HFF-Myc (cell line): ENCODE measurements at regions not wholly inside any gene's neighbourhood (a gene's known extent, or its start where the extent isn't known, plus 50 kb on each side); places are given as distances from the start of the nearest gene placed in this dataset.
"Not testable (repeated sequence)": the region's sequence is repeated elsewhere in the genome, so short reads cannot be mapped to it uniquely, and the experiment has no call there.

Source experiments
- DNase-seq: peaks from one replicate; pipeline ENCODE4 v3.0.0-alpha.2; 2011; ENCODE audit warnings: low read depth; ENCODE audit errors: extremely low read depth
- H3K4me3 ChIP-seq: replicated peaks from 2 replicates; pipeline ENCODE4 v1.5.1; 2011; ENCODE audit warnings: low read depth, mild to moderate bottlenecking, control low read depth, low read length
- CTCF ChIP-seq: IDR thresholded peaks from 2 replicates; pipeline ENCODE4 v1.5.1; 2012; ENCODE audit warnings: mild to moderate bottlenecking, low read depth, low read length, control low read depth; ENCODE audit errors: missing control alignments

GRCh38 chr18:72999971-73000607 is 132.3 kb upstream of the NETO1 start:
- no peak for DNase-seq
- no peak for TF ChIP-seq CTCF
- H3K4me3 ChIP-seq: no peak overlapping the region

GRCh38 chr18:72995558-72995957 is 127.8 kb upstream of the NETO1 start:
- DNase-seq: no peak
- H3K4me3 ChIP-seq: no peak overlapping the region
- TF ChIP-seq CTCF: no peak

GRCh38 chr18:72993250-72993649 is 125.5 kb upstream of the NETO1 start:
- TF ChIP-seq CTCF: no peak
- H3K4me3 ChIP-seq: no peak overlapping the region
- DNase-seq: no peak

- no peak for TF ChIP-seq CTCF
- DNase-seq: no peak
- H3K4me3 ChIP-seq: no peak overlapping the region
These were observed 123.6 kb upstream of the NETO1 start for GRCh38 chr18:72991379-72991778.

GRCh38 chr18:72987570-72987969 is 119.8 kb upstream of the NETO1 start:
- DNase-seq, H3K4me3 ChIP-seq: not testable (repeated sequence)

GRCh38 chr18:72986103-72986502 is 118.3 kb upstream of the NETO1 start:
- no peak for TF ChIP-seq CTCF
- no peak overlapping the region for H3K4me3 ChIP-seq
- DNase-seq: no peak

- DNase-seq: no peak
- TF ChIP-seq CTCF: no peak
- H3K4me3 ChIP-seq: no peak overlapping the region
These were observed 117.9 kb upstream of the NETO1 start for GRCh38 chr18:72985686-72986085.
